Occipital lobe (tissue), 1 donor: ENCODE measurements at regions not wholly inside any gene's neighbourhood (a gene's known extent, or its start where the extent isn't known, plus 50 kb on each side); places are given as distances from the start of the nearest gene placed in this dataset.

Source experiments
- DNase-seq: peaks from one replicate; lab custom pipeline; 2025; lab: John Stamatoyannopoulos, UW

- no peak for DNase-seq
Observed at GRCh38 chr15:66615846-66616245, 50.0 kb upstream of the LCTL start.

GRCh38 chr15:66617137-66618090 is 51.6 kb upstream of the LCTL start:
- peak; percentile 44 for DNase-seq

DNA sequence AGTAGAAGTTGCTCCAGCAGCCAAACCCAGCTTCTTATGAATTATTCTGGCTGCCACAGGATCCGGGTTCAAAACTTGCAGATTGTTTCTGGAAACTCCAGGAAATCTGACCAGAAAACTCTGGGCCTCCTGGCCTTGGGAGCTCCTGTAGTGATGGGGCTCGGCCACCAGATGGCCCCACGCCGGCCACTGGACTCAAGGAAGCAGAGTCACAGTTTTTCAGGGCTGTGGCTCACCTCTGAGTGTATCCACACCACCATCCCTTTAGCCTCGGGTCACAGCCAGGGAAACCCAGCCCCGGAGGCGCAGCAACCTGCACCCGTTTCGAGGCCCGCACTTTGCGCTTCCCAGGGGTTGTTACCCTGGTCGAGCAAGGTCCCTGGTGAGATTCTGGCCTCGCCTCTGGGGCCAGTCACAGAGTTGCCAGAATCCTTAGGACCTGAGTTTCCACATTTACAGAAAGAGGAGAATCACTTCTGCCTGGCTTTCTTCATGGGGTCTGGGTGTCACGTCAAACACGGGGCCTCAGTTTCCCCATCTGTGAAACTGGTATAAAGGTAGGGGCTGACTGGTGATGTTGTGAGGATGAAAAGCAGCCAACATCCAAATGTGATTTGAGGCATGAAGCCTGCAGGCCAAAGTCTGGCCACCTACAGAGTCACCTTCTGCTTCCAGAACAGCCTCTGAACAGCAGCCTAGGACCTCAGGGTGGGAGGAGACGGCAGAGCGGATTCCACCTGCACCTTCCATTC is 53.5 kb upstream of the LCTL start:
- peak; percentile 13 for DNase-seq

GRCh38 chr15:66620341-66620740 is 54.5 kb upstream of the LCTL start:
- no peak for DNase-seq

- DNase-seq: no peak
Observed at GRCh38 chr15:66620744-66621344, 55.0 kb upstream of the LCTL start.

- no peak for DNase-seq
Observed at GRCh38 chr15:66621491-66622467, 56.0 kb upstream of the LCTL start.

- DNase-seq: no peak
Observed at GRCh38 chr15:66622591-66623022, 56.8 kb upstream of the LCTL start.

GRCh38 chr15:66623801-66624453 is 58.1 kb upstream of the LCTL start:
- DNase-seq: no peak

- DNase-seq: no peak
Observed at GRCh38 chr15:66625531-66625930, 59.7 kb upstream of the LCTL start.

- DNase-seq: no peak
Observed at GRCh38 chr15:66625974-66626373, 60.2 kb upstream of the LCTL start.

DNA sequence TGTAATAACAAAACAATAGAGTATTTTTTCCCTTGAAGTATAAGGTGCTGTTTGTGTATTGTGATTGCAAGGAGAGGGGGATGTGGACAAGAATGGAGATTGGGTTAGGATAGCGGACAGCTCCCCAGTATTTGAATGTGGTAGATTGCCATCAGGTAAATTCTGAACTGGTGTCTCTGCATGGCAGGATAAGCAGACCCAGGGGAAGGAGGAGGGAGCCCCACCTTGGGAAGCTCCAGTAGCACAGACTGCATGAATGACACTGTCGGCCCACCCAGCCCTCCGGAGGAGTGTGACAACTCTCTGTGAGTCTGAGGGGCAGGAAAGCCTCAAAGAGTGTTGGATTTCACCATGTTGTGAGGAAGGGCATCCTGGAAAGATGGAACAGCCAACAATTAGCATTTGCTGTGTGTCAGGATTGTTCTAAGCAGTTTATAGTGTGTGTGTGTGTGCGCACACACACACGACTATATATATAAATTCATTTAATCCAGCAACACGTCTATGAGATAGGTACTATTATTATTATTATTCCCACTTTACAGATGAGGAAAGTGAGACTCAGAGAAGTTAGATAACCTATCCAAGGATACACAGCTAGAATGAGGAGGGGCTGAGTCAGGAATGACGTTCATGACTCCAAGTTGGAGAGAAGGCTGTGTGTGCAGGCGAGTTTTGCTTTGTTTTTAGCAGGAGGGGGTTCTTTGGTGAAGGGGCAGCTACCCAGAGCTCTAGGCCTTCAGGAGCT is 63.4 kb upstream of the LCTL start:
- no peak for DNase-seq

- no peak for DNase-seq
Observed at GRCh38 chr15:66629817-66630576, 64.2 kb upstream of the LCTL start.

DNA sequence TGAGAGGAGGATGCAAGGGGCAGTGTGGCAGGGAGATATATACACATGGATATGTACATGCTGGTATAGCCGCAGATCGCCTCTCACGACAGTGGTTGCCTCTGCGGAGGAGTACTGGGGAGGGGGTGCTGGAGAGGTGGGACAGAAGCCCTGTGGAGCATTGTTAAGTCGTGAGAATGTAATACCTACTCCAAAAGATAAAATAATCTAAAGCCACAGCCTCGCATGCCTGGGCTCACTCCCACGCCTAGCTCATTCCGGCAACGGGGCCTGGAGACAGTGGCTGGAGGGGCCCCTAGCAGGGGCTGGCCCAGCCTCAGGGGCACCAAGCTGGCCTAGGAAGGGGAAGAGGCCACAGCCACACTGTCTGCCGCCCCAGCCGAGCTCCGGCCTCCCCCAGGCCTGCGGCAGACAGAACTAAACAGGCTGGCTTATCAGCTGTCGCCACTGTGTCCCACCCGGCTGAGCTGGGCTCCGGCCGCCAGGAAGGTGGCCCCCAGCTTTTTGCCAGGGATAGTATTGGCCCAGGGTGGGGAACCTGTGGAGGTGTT is 65.1 kb upstream of the LCTL start:
- DNase-seq: no peak

GRCh38 chr15:66631616-66632263 is 65.9 kb upstream of the LCTL start:
- no peak for DNase-seq

GRCh38 chr15:66633041-66633937 is 67.5 kb upstream of the LCTL start:
- no peak for DNase-seq

DNA sequence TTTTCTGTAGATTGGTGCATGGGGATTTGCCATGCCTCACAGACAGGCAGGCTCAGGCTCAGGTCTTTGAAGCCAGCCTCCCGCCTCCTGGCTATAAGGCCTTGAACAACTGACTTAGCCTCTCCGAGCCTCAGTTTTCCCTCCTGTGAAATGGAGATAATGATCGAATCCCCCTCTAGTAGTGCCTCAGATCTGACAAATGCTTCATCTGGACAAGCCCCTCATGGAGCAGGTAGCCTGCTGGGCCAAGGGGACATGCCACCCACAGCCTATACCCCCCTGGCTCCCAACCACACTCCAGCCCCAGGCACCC is 68.1 kb upstream of the LCTL start:
- DNase-seq: no peak

- DNase-seq: no peak
Observed at GRCh38 chr15:66634540-66634939, 67.5 kb upstream of the SMAD6 start.
